ENCODE measurements at regions not wholly inside any gene's neighbourhood (a gene's known extent, or its start where the extent isn't known, plus 50 kb on each side); places are given as distances from the start of the nearest gene placed in this dataset.

DNA sequence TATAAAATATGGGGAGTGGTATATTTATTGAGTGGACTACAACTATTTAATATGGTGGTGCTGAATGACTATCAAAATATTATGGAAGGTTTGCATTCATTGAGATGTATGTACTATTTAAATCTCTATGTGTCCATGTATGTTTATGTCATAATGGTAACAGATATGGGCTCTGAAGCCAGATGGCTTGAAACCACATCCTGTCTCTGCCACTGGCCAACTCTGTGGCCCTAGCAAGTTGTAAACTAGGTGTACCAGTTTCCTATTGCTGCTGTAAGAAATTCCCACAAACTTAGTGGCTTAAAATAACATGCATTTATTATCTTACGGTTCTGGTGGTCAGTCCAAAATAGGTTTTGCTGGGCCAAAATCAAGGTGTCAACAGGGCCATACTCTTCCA is 198.1 kb upstream of the NFE2L3 start:
- DNase-seq (ENCODE audit: low spot score): no peak

DNA sequence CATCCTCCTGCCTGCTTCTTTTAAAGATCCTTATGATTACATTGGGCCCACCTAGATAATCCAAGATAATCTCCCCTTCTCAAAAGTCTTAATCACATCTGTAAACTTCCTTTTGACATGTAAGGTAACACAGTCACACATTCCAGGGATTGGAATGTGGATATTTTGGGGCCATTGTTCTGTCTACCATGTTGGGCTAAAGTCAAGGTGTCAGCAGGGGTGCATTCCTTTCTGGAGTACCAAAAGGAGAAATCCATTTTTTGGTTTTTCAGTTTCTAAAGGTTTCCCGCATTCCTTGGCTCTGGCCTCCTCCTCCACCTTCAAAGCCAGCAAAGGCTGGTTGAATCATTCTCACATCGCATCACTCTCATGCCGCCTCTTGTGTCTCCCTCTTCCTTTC is 197.6 kb upstream of the NFE2L3 start:
- no peak for DNase-seq (ENCODE audit: low spot score)

GRCh38 chr7:25959168-25959734 is 192.7 kb upstream of the NFE2L3 start:
- no peak for DNase-seq (ENCODE audit: low spot score)

- no peak for DNase-seq (ENCODE audit: low spot score)
Observed at GRCh38 chr7:25963733-25964132, 188.3 kb upstream of the NFE2L3 start.

GRCh38 chr7:25964483-25964991 is 187.5 kb upstream of the NFE2L3 start:
- peak; percentile 28 for DNase-seq (ENCODE audit: low spot score)

- no peak for DNase-seq (ENCODE audit: low spot score)
Observed at GRCh38 chr7:25965405-25966123, 186.4 kb upstream of the NFE2L3 start.

DNA sequence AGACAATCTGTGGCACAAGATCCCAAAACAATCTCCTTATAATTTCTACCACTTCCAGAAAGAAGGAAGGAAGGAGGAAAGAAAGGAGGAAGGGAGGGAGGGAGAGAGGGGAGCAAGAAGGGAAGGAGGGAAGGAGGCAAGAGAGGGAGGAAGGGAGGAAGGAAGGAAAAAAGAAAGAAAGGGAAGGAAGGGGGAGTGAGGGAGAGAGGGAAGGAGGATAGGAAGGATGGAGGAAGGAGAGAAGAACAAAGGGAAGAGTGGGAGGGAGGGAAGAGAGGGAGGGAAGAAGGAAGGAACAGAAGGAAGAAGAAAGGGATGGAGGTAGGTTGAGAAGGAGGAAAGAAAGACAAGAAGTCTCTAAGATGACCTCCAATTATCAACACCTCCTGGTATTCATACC is 185.5 kb upstream of the NFE2L3 start:
- DNase-seq (ENCODE audit: low spot score): no peak

GRCh38 chr7:25967278-25968204 is 184.5 kb upstream of the NFE2L3 start:
- DNase-seq (ENCODE audit: low spot score): peak; percentile 63

GRCh38 chr7:25968205-25968993 is 183.6 kb upstream of the NFE2L3 start:
- DNase-seq (ENCODE audit: low spot score): peak; percentile 81

GRCh38 chr7:25970356-25970755 is 181.6 kb upstream of the NFE2L3 start:
- DNase-seq (ENCODE audit: low spot score): no peak

- no peak for DNase-seq (ENCODE audit: low spot score)
Observed at GRCh38 chr7:25970911-25971310, 181.1 kb upstream of the NFE2L3 start.

DNA sequence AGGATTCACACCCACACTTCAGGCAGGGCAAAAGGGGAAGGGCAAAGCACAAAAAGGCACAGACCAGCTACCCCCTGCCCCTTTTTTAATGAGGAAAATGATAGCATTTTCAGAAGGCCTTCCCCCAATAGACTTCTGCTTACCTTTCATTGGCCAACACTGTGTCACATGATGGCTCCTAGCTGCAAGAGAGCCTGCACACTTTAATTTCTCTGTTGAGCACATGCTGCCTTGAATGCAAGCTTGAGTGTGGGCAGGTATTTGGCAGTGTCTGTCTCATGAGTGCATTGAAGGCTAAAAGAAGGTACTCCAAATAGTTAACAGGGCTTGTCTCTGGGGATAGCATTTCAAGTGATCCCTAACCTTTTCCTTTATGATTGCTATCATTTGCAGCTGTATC is 175.4 kb upstream of the NFE2L3 start:
- no peak for DNase-seq (ENCODE audit: low spot score)

GRCh38 chr7:25978466-25978865 is 173.5 kb upstream of the NFE2L3 start:
- no peak for DNase-seq (ENCODE audit: low spot score)

GRCh38 chr7:25979605-25980004 is 172.4 kb upstream of the NFE2L3 start:
- DNase-seq (ENCODE audit: low spot score): no peak

- no peak for DNase-seq (ENCODE audit: low spot score)
Observed at GRCh38 chr7:25982684-25983083, 169.3 kb upstream of the NFE2L3 start.

GRCh38 chr7:25985196-25985595 is 166.8 kb upstream of the NFE2L3 start:
- DNase-seq (ENCODE audit: low spot score): no peak

GRCh38 chr7:25988640-25989039 is 163.4 kb upstream of the NFE2L3 start:
- no peak for DNase-seq (ENCODE audit: low spot score)

- no peak for DNase-seq (ENCODE audit: low spot score)
Observed at GRCh38 chr7:25989140-25989705, 162.8 kb upstream of the NFE2L3 start.

DNA sequence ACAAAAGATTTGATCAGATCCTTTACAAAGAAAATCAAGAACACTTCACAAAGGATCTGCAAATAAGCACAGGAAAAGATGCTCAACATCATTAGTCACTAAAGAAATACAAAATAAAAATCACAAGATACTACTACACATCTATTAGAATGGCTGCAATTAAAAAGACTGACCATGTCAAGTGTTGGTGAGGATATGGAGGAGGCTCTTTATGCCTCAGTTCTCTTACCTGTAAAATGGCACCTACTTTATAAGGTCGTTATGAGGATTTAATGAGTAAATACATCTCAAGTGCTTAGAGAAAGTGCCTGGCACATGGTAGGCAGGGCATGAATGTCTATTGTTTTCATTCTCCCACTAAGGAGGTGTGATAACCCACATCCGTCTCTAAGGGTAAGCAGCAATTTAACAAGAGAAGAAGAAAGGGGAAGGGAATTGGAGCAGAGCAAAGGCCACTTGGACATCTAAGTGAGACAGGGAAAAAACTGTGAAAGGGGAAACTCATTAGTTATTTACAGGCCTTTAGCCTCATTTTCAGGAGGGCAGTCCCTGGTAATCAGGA is 157.5 kb upstream of the NFE2L3 start:
- DNase-seq (ENCODE audit: low spot score): no peak

DNA sequence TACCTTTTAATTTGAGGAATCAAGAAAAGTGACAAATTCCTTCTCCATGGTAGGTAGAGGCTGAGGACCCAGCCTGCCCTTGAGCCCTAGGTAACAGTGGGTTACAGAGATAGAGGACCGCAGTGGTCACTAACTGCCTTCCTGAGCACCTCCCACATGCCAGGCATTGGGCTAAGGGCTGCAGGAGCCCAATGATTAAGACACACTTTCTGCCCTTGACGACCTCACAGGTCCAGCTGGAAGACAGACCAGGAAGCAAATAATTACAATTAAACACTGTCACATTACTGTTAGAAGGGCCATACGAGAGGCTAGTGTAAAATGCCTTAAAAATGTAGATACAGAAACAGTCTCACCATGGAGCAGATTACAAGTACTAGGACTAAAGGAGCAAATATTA is 156.8 kb upstream of the NFE2L3 start:
- DNase-seq (ENCODE audit: low spot score): no peak

DNA sequence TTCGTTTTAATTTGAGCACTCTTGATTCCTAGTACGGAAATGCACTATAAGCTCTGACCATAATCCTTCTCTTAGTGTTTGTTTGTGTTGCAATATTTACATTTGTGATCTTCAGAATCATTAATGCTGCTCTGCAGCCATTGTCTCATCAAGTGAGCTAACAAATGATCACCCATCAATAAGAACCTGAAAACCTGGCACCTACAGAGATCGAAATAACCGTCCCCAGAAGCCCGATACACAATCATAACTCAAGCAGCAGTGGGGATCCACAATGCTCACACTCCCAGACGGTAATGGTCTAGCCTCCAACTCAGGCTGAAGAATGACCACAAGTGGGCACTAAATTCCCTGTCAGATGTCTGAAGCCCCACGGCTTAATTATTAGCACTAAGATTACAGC is 156.0 kb upstream of the NFE2L3 start:
- DNase-seq (ENCODE audit: low spot score): no peak

Data from germinal center (tissue), 1 donor.